ENCODE measurements at regions not wholly inside any gene's neighbourhood (a gene's known extent, or its start where the extent isn't known, plus 50 kb on each side); places are given as distances from the start of the nearest gene placed in this dataset.

DNA sequence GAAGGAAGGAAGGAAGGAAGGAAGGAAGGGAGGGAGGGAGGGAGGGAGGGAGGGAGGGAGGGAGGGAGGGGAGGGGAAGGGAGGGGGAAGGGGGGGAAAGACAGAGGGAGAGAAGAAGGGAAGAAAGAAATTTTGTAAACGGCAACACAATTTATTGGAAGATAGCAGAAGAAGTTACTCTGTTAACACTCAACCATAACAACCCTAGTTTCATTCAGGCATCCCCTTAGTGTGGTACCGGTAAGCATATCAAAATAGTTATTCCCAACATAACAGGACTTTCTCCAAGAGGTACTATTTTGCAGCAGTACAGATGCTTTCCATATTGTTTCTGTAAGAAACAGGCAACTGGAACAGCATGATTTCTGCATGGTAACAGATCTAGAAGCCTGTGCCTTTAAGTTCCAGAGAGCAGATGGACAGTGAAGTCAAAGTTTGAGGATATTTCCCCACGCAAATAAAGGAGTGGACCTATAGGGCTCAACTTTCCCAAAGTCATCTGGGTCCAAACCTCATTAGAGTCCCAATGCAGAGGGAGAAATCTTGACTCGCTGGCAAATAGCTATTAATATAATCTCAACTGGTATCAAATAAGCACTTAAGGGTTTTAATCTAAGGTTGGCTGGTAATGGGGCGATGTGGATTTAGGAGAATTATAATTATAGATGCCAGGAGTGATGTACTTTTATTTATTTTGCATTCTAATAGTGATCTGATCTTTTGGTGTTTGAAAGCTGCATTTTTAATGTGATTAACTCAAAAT is 69.4 kb downstream of the TENT5A start (continued):
- TF ChIP-seq EGR1 (IDR thresholded peaks at IDR 0.05; ENCODE audit: low read depth) (no peak), POLR2A (IDR thresholded peaks at IDR 0.05; ENCODE audit: borderline replicate concordance, extremely low read depth, insufficient read depth, insufficient read length) (no peak)

DNA sequence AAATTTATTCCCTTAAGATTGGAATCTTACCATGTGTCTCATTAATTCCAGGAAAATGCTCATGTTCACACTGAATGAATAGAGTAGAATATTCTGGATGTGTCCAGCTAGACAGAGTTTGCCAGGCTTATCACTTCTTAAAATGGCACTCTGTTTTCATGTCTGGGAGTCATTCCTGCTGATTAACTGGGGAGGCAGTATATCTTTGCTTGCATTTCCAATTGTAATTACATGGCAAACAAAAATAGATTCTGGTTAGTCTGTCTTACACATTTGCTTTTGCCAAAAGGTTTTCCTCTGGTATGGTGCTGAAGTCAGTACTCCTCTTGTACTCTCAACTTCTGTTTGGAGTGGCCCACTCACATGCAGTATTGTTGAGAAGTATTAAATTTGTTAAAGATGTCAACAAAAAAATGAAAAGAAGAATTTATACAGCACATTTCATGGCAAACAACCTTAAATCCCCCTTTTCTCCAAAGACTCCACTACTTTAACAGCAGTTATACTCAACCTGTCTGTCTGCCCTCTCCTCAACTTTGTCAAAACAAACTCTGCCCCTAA is 70.2 kb downstream of the TENT5A start:
- ChIA-PET POLR2A (no interaction called here), RAD21 (ENCODE audit: low non-redundant PET in 1 of 2, low total read pairs in 2 of 2, uncharacterized antibody in 2 of 2, unreplicated experiment in 2 of 2) (no interaction called here), CTCF (no interaction called here)
- no peaks in the 10 kb centered on the region for H3K9me3 ChIP-seq (ENCODE audit: control insufficient read depth in 1 of 2, insufficient read depth in 1 of 2, low read depth in 1 of 2, low read length in 2 of 2)
- H3K79me2 ChIP-seq (ENCODE audit: insufficient read depth, low read length), result no peaks in the 10 kb centered on the region
- BruUV-seq (replicated peaks), result no TSS peak
- H3K27me3 ChIP-seq (ENCODE audit: insufficient read depth, low read length), result no peaks in the 10 kb centered on the region
- no peak overlapping the region for H3K4me2 ChIP-seq (ENCODE audit: low read length)
- H3K27ac ChIP-seq (ENCODE audit: low read depth, low read length), result no peak overlapping the region
- no peaks in the 10 kb centered on the region for H3K36me3 ChIP-seq (ENCODE audit: control insufficient read depth in 1 of 2, insufficient read depth in 2 of 2, low read length in 2 of 2)
- intact Hi-C loops (cut with micrococcal nuclease), result no loop called here
- no peak for ATAC-seq
- no peak overlapping the region for H3K9ac ChIP-seq (ENCODE audit: low read length)
- no peaks in the 10 kb centered on the region for H4K20me1 ChIP-seq (ENCODE audit: insufficient read depth)
- no peak overlapping the region for H3K4me3 ChIP-seq (replicated peaks in 1 of 2; ENCODE audit: low read depth in 1 of 2, low read length in 2 of 2)
- no peaks in the 10 kb centered on the region for H3K9me2 ChIP-seq (ENCODE audit: insufficient read depth)
- no peak for DNase-seq (ENCODE audit: low read depth, low spot score)
- H2AFZ ChIP-seq (ENCODE audit: low read depth, low read length, poor library complexity, severe bottlenecking), result no peak overlapping the region
- peaks cover 4 to 11% of the 10 kb centered on the region in 2 experiments for H3K4me1 ChIP-seq (ENCODE audit: control insufficient read depth in 1 of 2, insufficient read depth in 2 of 2, low read length in 2 of 2)
- no peak for TF ChIP-seq FOSL1 (IDR thresholded peaks at IDR 0.05; ENCODE audit: low read depth)
- TF ChIP-seq POLR2AphosphoS5 (IDR thresholded peaks at IDR 0.05; ENCODE audit: low read depth, low read length), result no peak
- no peak for TF ChIP-seq CBX3 (IDR thresholded peaks at IDR 0.05; ENCODE audit: low read depth)
- TF ChIP-seq EGR1 (IDR thresholded peaks at IDR 0.05; ENCODE audit: low read depth), result no peak
- TF ChIP-seq, protein P1, sequence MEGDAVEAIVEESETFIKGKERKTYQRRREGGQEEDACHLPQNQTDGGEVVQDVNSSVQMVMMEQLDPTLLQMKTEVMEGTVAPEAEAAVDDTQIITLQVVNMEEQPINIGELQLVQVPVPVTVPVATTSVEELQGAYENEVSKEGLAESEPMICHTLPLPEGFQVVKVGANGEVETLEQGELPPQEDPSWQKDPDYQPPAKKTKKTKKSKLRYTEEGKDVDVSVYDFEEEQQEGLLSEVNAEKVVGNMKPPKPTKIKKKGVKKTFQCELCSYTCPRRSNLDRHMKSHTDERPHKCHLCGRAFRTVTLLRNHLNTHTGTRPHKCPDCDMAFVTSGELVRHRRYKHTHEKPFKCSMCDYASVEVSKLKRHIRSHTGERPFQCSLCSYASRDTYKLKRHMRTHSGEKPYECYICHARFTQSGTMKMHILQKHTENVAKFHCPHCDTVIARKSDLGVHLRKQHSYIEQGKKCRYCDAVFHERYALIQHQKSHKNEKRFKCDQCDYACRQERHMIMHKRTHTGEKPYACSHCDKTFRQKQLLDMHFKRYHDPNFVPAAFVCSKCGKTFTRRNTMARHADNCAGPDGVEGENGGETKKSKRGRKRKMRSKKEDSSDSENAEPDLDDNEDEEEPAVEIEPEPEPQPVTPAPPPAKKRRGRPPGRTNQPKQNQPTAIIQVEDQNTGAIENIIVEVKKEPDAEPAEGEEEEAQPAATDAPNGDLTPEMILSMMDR (IDR thresholded peaks at IDR 0.05 in 2 of 3, conservative IDR thresholded peaks at IDR 0.05 in 1 of 3; ENCODE audit: borderline replicate concordance in 1 of 3, insufficient read depth in 1 of 3, low read depth in 2 of 3, low read length in 2 of 3), result no peak
- no peak for TF ChIP-seq SP1 (IDR thresholded peaks at IDR 0.05; ENCODE audit: low read depth)
- no peak for TF ChIP-seq RAD21 (IDR thresholded peaks at IDR 0.05; ENCODE audit: low read depth)
- TF ChIP-seq, protein P2, sequence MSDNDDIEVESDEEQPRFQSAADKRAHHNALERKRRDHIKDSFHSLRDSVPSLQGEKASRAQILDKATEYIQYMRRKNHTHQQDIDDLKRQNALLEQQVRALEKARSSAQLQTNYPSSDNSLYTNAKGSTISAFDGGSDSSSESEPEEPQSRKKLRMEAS (IDR thresholded peaks at IDR 0.05), result no peak
- TF ChIP-seq EZH2 (IDR thresholded peaks at IDR 0.05), result no peak
- TF ChIP-seq JUND (IDR thresholded peaks at IDR 0.05), result no peak
- no peak for TF ChIP-seq ZNF274 (IDR thresholded peaks at IDR 0.05; ENCODE audit: low read depth, low read length)
- no peak for TF ChIP-seq SIN3A (IDR thresholded peaks at IDR 0.05; ENCODE audit: low read depth)
- TF ChIP-seq TCF7L2 (IDR thresholded peaks at IDR 0.05; ENCODE audit: borderline replicate concordance, extremely low read depth, insufficient read depth, insufficient read length), result no peak
- TF ChIP-seq SRF (IDR thresholded peaks at IDR 0.05; ENCODE audit: low read depth), result no peak
- TF ChIP-seq ELF1 (IDR thresholded peaks at IDR 0.05; ENCODE audit: borderline replicate concordance, low read depth), result no peak
- TF ChIP-seq, protein P3, sequence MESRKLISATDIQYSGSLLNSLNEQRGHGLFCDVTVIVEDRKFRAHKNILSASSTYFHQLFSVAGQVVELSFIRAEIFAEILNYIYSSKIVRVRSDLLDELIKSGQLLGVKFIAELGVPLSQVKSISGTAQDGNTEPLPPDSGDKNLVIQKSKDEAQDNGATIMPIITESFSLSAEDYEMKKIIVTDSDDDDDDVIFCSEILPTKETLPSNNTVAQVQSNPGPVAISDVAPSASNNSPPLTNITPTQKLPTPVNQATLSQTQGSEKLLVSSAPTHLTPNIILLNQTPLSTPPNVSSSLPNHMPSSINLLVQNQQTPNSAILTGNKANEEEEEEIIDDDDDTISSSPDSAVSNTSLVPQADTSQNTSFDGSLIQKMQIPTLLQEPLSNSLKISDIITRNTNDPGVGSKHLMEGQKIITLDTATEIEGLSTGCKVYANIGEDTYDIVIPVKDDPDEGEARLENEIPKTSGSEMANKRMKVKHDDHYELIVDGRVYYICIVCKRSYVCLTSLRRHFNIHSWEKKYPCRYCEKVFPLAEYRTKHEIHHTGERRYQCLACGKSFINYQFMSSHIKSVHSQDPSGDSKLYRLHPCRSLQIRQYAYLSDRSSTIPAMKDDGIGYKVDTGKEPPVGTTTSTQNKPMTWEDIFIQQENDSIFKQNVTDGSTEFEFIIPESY (IDR thresholded peaks at IDR 0.05; ENCODE audit: extremely low read depth, insufficient replicate concordance, low read length), result no peak
- TF ChIP-seq, protein P4, sequence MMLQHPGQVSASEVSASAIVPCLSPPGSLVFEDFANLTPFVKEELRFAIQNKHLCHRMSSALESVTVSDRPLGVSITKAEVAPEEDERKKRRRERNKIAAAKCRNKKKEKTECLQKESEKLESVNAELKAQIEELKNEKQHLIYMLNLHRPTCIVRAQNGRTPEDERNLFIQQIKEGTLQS (IDR thresholded peaks at IDR 0.05), result no peak
- TF ChIP-seq ZFX (IDR thresholded peaks at IDR 0.05), result no peak
